Inflammatory macrophage (primary cell): ENCODE measurements at regions not wholly inside any gene's neighbourhood (a gene's known extent, or its start where the extent isn't known, plus 50 kb on each side); places are given as distances from the start of the nearest gene placed in this dataset.

Experiments
- DNase-seq, 2 donors: peaks; one replicate each; pipeline ENCODE4 v3.0.0-alpha.2; 2020 to 2022

GRCh38 chr9:13744261-13744901, 464.9 kb upstream of the MPDZ start:
- no peak for DNase-seq

GRCh38 chr9:13737885-13738284, 458.4 kb upstream of the MPDZ start:
- DNase-seq = no peak

GRCh38 chr9:13735181-13735580, 455.7 kb upstream of the MPDZ start:
- DNase-seq = no peak

GRCh38 chr9:13734601-13735000, 455.1 kb upstream of the MPDZ start:
- no peak for DNase-seq

GRCh38 chr9:13732290-13732689, 452.8 kb upstream of the MPDZ start:
- DNase-seq = no peak

GRCh38 chr9:13731637-13732036, 452.1 kb upstream of the MPDZ start:
- DNase-seq = no peak

- DNase-seq = no peak
Observed at GRCh38 chr9:13729955-13730354, 450.5 kb upstream of the MPDZ start.

GRCh38 chr9:13728917-13729811, 449.7 kb upstream of the MPDZ start:
- no peak for DNase-seq

- DNase-seq = no peak
Observed at GRCh38 chr9:13728131-13728530, 448.6 kb upstream of the MPDZ start.

GRCh38 chr9:13726746-13727145, 447.3 kb upstream of the MPDZ start:
- DNase-seq = no peak

- DNase-seq = no peak
Observed at GRCh38 chr9:13725516-13725915, 446.0 kb upstream of the MPDZ start.

- no peak for DNase-seq
Observed at GRCh38 chr9:13721481-13722235, 442.2 kb upstream of the MPDZ start.

- no peak for DNase-seq
Observed at GRCh38 chr9:13719981-13720676, 440.6 kb upstream of the MPDZ start.

- no peak for DNase-seq
Observed at GRCh38 chr9:13719446-13719845, 440.0 kb upstream of the MPDZ start.

- no peak for DNase-seq
Observed at GRCh38 chr9:13718539-13718938, 439.0 kb upstream of the MPDZ start.

GRCh38 chr9:13718086-13718485, 438.6 kb upstream of the MPDZ start:
- DNase-seq = no peak

- DNase-seq = no peak
Observed at GRCh38 chr9:13717322-13718054, 438.0 kb upstream of the MPDZ start.

GRCh38 chr9:13716601-13717321, 437.3 kb upstream of the MPDZ start:
- DNase-seq = no peak

GRCh38 chr9:13716090-13716489, 436.6 kb upstream of the MPDZ start:
- no peak for DNase-seq

GRCh38 chr9:13715430-13715829, 435.9 kb upstream of the MPDZ start:
- DNase-seq = no peak
